ENCODE measurements at regions not wholly inside any gene's neighbourhood (a gene's known extent, or its start where the extent isn't known, plus 50 kb on each side); places are given as distances from the start of the nearest gene placed in this dataset.

- Histone ChIP-seq H3K27ac (ENCODE audit: low read depth, low read length) (no peak overlapping the region), H3K36me3 (ENCODE audit: control insufficient read depth, insufficient read depth, low read length) (no peaks in the 10 kb centered on the region), H3K4me3 (ENCODE audit: low read depth, low read length) (no peak overlapping the region), H3K9me3 (ENCODE audit: control insufficient read depth, insufficient read depth, low read length) (no peaks in the 10 kb centered on the region), H3K4me1 (ENCODE audit: control insufficient read depth, insufficient read depth, low read length) (peaks cover 10% of the 10 kb centered on the region), H3K27me3 (ENCODE audit: control insufficient read depth, insufficient read depth, low read length) (peaks cover 6% of the 10 kb centered on the region)
- no peak for DNase-seq (ENCODE audit: low read depth in 4 of 6, low spot score in 6 of 6)
- WGBS (ENCODE audit: insufficient coverage): 83% methylated on average over 3 of the region's 8 CpGs
Measured at GRCh38 chr2:71784734-71785511, 331.6 kb downstream of the DYSF start.

DNA sequence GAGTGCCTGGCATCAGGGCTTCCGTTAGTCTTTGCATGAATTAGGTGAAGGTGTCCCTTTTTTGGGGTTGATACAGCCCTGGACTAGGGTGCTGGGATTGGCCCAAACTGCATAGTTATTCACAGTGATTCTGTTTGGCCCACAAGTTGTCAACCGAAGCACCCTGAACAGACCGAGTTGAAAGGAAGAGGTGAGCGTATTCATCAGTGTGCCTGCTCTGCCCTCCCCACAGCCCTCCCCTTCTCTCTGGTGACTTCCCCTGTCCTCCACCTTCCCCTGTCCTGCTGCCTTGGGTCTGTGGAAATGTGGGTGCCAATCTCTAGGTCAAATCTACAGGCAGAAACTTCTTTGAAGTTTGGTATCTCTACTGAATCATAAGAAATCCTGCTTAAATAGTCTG lies 330.5 kb downstream of the DYSF start:
- WGBS (ENCODE audit: insufficient coverage): 90% methylated on average over 1 of the region's 4 CpGs
- DNase-seq (ENCODE audit: low read depth in 4 of 6, low spot score in 6 of 6): no peak
- Histone ChIP-seq H3K36me3 (ENCODE audit: control insufficient read depth, insufficient read depth, low read length) (no peaks in the 10 kb centered on the region), H3K27ac (ENCODE audit: low read depth, low read length) (no peak overlapping the region), H3K27me3 (ENCODE audit: control insufficient read depth, insufficient read depth, low read length) (peaks cover 6% of the 10 kb centered on the region), H3K9me3 (ENCODE audit: control insufficient read depth, insufficient read depth, low read length) (no peaks in the 10 kb centered on the region), H3K4me1 (ENCODE audit: control insufficient read depth, insufficient read depth, low read length) (peaks cover 19% of the 10 kb centered on the region), H3K4me3 (ENCODE audit: low read depth, low read length) (no peak overlapping the region)

DNA sequence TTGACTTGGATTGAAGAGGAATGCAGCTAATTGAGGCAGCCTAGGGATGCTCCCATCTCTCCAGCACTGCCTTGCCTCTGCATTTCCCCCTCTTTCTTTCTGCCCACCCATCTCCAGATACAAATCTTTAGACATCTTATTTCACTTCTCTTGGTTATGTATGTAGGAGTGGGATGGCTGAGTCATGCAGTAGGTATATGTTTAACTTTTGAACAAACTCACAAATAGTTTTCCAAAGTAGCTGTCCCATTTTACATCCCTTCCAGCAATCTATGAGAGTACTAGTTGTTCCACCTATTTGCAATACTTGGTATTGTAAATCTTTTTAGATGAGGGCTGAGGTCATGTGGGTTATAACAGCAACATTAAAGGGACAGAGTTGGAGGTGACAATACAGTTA lies 329.9 kb downstream of the DYSF start:
- H3K4me3 ChIP-seq (ENCODE audit: low read depth, low read length): no peak overlapping the region
- no peak overlapping the region for H3K27ac ChIP-seq (ENCODE audit: low read depth, low read length)
- DNase-seq (ENCODE audit: low read depth in 4 of 6, low spot score in 6 of 6): no peak
- H3K27me3 ChIP-seq (ENCODE audit: control insufficient read depth, insufficient read depth, low read length): peaks cover 6% of the 10 kb centered on the region
- no peaks in the 10 kb centered on the region for H3K36me3 ChIP-seq (ENCODE audit: control insufficient read depth, insufficient read depth, low read length)
- peaks cover 19% of the 10 kb centered on the region for H3K4me1 ChIP-seq (ENCODE audit: control insufficient read depth, insufficient read depth, low read length)
- H3K9me3 ChIP-seq (ENCODE audit: control insufficient read depth, insufficient read depth, low read length): no peaks in the 10 kb centered on the region

DNA sequence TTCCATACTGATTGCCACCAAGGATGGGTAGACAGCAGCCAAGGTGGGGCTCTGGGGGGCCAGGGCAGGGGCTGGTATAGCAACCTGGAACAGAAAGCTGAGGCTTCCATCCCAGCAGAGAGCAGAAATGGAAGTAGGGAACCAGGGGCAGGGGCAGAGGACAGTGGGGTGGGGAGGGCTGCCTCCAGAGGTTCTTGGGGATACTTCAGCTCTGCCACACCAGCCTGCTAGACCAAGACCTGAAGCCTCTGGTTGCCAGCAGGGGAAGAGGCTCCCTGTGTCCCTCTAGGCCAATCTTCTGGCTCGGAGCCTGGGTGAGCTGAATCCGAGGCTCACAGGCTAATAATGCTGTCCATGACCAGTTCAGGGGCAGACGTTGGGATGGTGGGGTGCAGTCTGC lies 329.0 kb downstream of the DYSF start:
- no peak overlapping the region for H3K27ac ChIP-seq (ENCODE audit: low read depth, low read length)
- H3K27me3 ChIP-seq (ENCODE audit: control insufficient read depth, insufficient read depth, low read length): peaks cover 6% of the 10 kb centered on the region
- 67% methylated on average over 3 of the region's 3 CpGs for WGBS (ENCODE audit: insufficient coverage)
- H3K4me3 ChIP-seq (ENCODE audit: low read depth, low read length): no peak overlapping the region
- H3K4me1 ChIP-seq (ENCODE audit: control insufficient read depth, insufficient read depth, low read length): peaks cover 19% of the 10 kb centered on the region
- no peaks in the 10 kb centered on the region for H3K9me3 ChIP-seq (ENCODE audit: control insufficient read depth, insufficient read depth, low read length)
- no peak for DNase-seq (ENCODE audit: low read depth in 4 of 6, low spot score in 6 of 6)
- H3K36me3 ChIP-seq (ENCODE audit: control insufficient read depth, insufficient read depth, low read length): no peaks in the 10 kb centered on the region

DNA sequence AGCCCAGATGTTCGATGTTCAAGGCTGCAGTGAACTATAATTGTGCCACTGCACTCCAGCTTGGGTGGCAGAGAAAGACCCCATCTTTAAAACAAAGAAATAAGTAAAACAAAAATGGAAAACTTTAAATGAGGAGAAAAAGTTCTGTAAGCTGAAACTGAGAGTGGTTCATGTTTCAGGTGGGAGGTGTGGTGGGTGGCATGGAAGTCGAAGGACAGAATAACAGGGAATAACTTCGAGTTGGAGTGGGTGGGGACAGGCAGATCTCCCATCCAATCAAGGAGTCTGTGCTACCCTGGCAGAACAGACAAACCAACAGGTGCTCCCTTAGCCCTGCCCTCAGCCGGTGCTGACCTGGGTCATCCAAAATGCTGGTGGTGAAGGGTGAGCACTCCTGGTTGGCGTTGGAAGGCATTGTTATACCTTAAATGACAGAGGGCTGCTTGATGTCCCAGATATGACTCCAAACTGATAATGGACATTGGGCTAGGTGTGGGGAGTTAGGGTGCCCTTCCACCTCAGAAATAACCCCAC lies 328.4 kb downstream of the DYSF start:
- Histone ChIP-seq H3K27ac (ENCODE audit: low read depth, low read length) (no peak overlapping the region), H3K27me3 (ENCODE audit: control insufficient read depth, insufficient read depth, low read length) (peaks cover 6% of the 10 kb centered on the region), H3K9me3 (ENCODE audit: control insufficient read depth, insufficient read depth, low read length) (no peaks in the 10 kb centered on the region), H3K4me3 (ENCODE audit: low read depth, low read length) (no peak overlapping the region), H3K36me3 (ENCODE audit: control insufficient read depth, insufficient read depth, low read length) (no peaks in the 10 kb centered on the region), H3K4me1 (ENCODE audit: control insufficient read depth, insufficient read depth, low read length) (peaks cover 19% of the 10 kb centered on the region)
- 91% methylated on average over 4 of the region's 5 CpGs for WGBS (ENCODE audit: insufficient coverage)
- DNase-seq (ENCODE audit: low read depth in 4 of 6, low spot score in 6 of 6): no peak

GRCh38 chr2:71780162-71780561 lies 326.8 kb downstream of the DYSF start:
- H3K4me3 ChIP-seq (ENCODE audit: low read depth, low read length): no peak overlapping the region
- no peaks in the 10 kb centered on the region for H3K36me3 ChIP-seq (ENCODE audit: control insufficient read depth, insufficient read depth, low read length)
- no peak for DNase-seq (ENCODE audit: low read depth in 4 of 6, low spot score in 6 of 6)
- H3K9me3 ChIP-seq (ENCODE audit: control insufficient read depth, insufficient read depth, low read length): no peaks in the 10 kb centered on the region
- 67% methylated on average over 7 of the region's 7 CpGs for whole genome bisulfite sequencing (ENCODE audit: insufficient coverage)
- H3K4me1 ChIP-seq (ENCODE audit: control insufficient read depth, insufficient read depth, low read length): peaks cover 15% of the 10 kb centered on the region
- H3K27me3 ChIP-seq (ENCODE audit: control insufficient read depth, insufficient read depth, low read length): no peaks in the 10 kb centered on the region
- H3K27ac ChIP-seq (ENCODE audit: low read depth, low read length): no peak overlapping the region

DNA sequence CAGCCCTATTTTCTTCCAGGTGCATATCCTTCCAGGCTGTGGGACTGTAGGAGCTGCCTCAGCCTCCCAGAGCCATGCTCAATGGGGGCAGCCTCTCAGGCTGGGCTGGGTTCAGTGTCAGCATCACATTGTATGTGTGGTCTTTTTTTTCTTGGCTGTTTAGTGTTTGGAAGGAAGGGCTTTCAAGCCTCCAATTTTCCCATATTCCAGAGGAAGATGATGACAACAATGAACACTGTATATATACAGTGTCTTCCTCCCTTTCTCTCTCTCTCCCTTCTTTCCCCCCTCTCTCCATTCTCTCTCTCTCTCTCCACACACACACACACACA lies 326.4 kb downstream of the DYSF start:
- no peaks in the 10 kb centered on the region for H3K36me3 ChIP-seq (ENCODE audit: control insufficient read depth, insufficient read depth, low read length)
- no peaks in the 10 kb centered on the region for H3K27me3 ChIP-seq (ENCODE audit: control insufficient read depth, insufficient read depth, low read length)
- H3K4me3 ChIP-seq (ENCODE audit: low read depth, low read length): no peak overlapping the region
- H3K27ac ChIP-seq (ENCODE audit: low read depth, low read length): no peak overlapping the region
- no peaks in the 10 kb centered on the region for H3K9me3 ChIP-seq (ENCODE audit: control insufficient read depth, insufficient read depth, low read length)
- DNase-seq (ENCODE audit: low read depth in 4 of 6, low spot score in 6 of 6): no peak
- H3K4me1 ChIP-seq (ENCODE audit: control insufficient read depth, insufficient read depth, low read length): peaks cover 14% of the 10 kb centered on the region

- H3K36me3 ChIP-seq (ENCODE audit: control insufficient read depth, insufficient read depth, low read length): no peaks in the 10 kb centered on the region
- no peak overlapping the region for H3K4me3 ChIP-seq (ENCODE audit: low read depth, low read length)
- peak in 2 of 6 donors; percentile 51 to 64 for DNase-seq (ENCODE audit: low read depth in 4 of 6, low spot score in 6 of 6)
- 50% methylated on average over 4 of the region's 8 CpGs for WGBS (ENCODE audit: insufficient coverage)
- H3K9me3 ChIP-seq (ENCODE audit: control insufficient read depth, insufficient read depth, low read length): no peaks in the 10 kb centered on the region
- H3K4me1 ChIP-seq (ENCODE audit: control insufficient read depth, insufficient read depth, low read length): peaks cover 14% of the 10 kb centered on the region
- no peaks in the 10 kb centered on the region for H3K27me3 ChIP-seq (ENCODE audit: control insufficient read depth, insufficient read depth, low read length)
- no peak overlapping the region for H3K27ac ChIP-seq (ENCODE audit: low read depth, low read length)
Measured at GRCh38 chr2:71778936-71779773, 325.8 kb downstream of the DYSF start.

GRCh38 chr2:71778514-71778913 lies 325.2 kb downstream of the DYSF start:
- H3K4me1 ChIP-seq (ENCODE audit: control insufficient read depth, insufficient read depth, low read length): peaks cover 14% of the 10 kb centered on the region
- no peaks in the 10 kb centered on the region for H3K27me3 ChIP-seq (ENCODE audit: control insufficient read depth, insufficient read depth, low read length)
- DNase-seq (ENCODE audit: low read depth in 4 of 6, low spot score in 6 of 6): no peak
- H3K4me3 ChIP-seq (ENCODE audit: low read depth, low read length): no peak overlapping the region
- no peak overlapping the region for H3K27ac ChIP-seq (ENCODE audit: low read depth, low read length)
- no peaks in the 10 kb centered on the region for H3K36me3 ChIP-seq (ENCODE audit: control insufficient read depth, insufficient read depth, low read length)
- no peaks in the 10 kb centered on the region for H3K9me3 ChIP-seq (ENCODE audit: control insufficient read depth, insufficient read depth, low read length)
- 0% methylated on average over 1 of the region's 2 CpGs for WGBS (ENCODE audit: insufficient coverage)

GRCh38 chr2:71777946-71778345 lies 324.6 kb downstream of the DYSF start:
- H3K4me3 ChIP-seq (ENCODE audit: low read depth, low read length): no peak overlapping the region
- H3K27ac ChIP-seq (ENCODE audit: low read depth, low read length): no peak overlapping the region
- DNase-seq (ENCODE audit: low read depth in 4 of 6, low spot score in 6 of 6): no peak
- H3K36me3 ChIP-seq (ENCODE audit: control insufficient read depth, insufficient read depth, low read length): no peaks in the 10 kb centered on the region
- peaks cover 14% of the 10 kb centered on the region for H3K4me1 ChIP-seq (ENCODE audit: control insufficient read depth, insufficient read depth, low read length)
- no peaks in the 10 kb centered on the region for H3K9me3 ChIP-seq (ENCODE audit: control insufficient read depth, insufficient read depth, low read length)
- H3K27me3 ChIP-seq (ENCODE audit: control insufficient read depth, insufficient read depth, low read length): no peaks in the 10 kb centered on the region
- WGBS (ENCODE audit: insufficient coverage): 71% methylated on average over 4 of the region's 4 CpGs
